KBM-7 (cell line): ENCODE measurements at regions not wholly inside any gene's neighbourhood (a gene's known extent, or its start where the extent isn't known, plus 50 kb on each side); places are given as distances from the start of the nearest gene placed in this dataset.
A peak's percentile ranks its signal among the peaks of the same experiment; 100 is the strongest.
"Not testable (repeated sequence)": the region's sequence is repeated elsewhere in the genome, so short reads cannot be mapped to it uniquely, and the experiment has no call there.

ENCODE experiments used
- DNase-seq: peaks from one replicate; pipeline ENCODE4 v3.0.0-alpha.2; 2015
- in situ Hi-C: fragments of 300-500 bp; cut with MboI; formaldehyde crosslinking; loops from 2 replicates; pipeline ENCODE4 v1.14.3; 2020; ENCODE audit warnings: low sequenced_read_pairs, low pct_unique_long_range_greater_than_20kb, mixed read lengths

GRCh38 chr3:66822186-66823008 lies 175.7 kb upstream of the KBTBD8 start:
- DNase-seq = peak; percentile 67

DNA sequence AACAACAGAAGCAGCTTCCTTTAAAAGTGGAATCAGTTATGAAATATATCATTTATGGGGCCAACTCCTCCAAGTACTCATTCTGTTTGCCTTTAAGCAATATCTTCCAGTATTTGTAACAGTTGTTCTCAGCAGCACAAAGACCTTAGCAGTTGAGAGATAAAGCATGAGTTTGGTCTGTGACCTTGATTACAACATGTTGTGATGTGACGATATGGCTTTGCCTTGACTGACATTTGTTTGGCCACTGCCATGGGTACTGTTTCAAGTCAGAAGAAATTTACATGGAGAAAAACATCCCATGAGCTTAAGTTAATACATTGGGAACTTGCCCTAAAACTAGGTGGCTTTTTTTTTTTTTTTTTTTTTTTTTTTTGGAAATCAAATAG lies 175.1 kb upstream of the KBTBD8 start:
- no peak for DNase-seq
- in situ Hi-C loops = loop anchor here (10.0 to 25.0 kb wide), 2 partner anchors 418 to 561 kb away; no protein-coding TSS in a partner anchor

More at GRCh38 chr3:66822186-66823008, 175.7 kb upstream of the KBTBD8 start:
- in situ Hi-C loops = loop anchor here (10.0 to 25.0 kb wide), 2 partner anchors 418 to 560 kb away; no protein-coding TSS in a partner anchor

DNA sequence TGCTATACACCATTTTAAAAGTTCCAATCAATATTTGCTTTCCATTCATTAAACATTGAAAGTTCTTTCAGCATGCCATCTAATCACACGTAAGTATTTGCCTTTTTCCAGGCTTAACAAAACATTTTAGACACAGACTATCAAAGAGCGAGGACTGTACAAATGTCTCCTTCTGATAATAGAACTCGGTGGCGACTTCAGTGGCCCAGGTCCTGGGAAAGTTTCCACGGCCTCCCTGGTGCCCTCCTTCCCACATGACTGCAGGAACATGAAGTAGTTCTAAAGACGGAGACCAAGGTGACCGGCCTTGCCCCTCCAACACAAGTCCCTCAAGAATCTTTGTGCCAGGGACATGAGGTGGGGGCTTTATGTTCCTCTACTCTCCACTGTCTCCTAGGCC lies 174.6 kb upstream of the KBTBD8 start:
- in situ Hi-C loops = loop anchor here (10.0 to 25.0 kb wide), 2 partner anchors 419 to 561 kb away; no protein-coding TSS in a partner anchor
- DNase-seq = no peak

- in situ Hi-C loops = loop anchor here (10.0 kb wide), 1 partner anchor 421 kb away; no protein-coding TSS in a partner anchor
- no peak for DNase-seq
Measured at GRCh38 chr3:66825375-66825774, 172.7 kb upstream of the KBTBD8 start.

DNA sequence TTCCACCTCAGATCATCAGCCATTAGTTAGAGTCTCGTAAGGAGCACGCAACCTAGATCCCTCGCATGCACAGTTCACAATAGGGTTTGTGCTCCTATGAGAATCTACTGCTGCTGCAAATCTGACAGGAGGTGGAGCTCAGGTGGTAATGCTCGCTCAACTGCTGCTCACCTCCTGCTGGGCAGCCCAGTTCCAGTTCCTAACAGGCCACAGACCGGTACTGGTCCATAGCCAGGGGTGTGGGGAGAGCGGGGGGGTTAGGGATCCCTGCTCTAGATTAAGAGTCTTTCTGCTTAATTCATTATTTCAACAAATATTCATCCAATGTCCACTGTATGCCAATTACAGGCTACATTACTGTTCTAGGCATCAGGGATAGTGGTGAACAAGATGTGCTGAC lies 170.4 kb upstream of the KBTBD8 start:
- DNase-seq = no peak
- in situ Hi-C loops = loop anchor here (10.0 kb wide), 1 partner anchor 423 kb away; no protein-coding TSS in a partner anchor

DNA sequence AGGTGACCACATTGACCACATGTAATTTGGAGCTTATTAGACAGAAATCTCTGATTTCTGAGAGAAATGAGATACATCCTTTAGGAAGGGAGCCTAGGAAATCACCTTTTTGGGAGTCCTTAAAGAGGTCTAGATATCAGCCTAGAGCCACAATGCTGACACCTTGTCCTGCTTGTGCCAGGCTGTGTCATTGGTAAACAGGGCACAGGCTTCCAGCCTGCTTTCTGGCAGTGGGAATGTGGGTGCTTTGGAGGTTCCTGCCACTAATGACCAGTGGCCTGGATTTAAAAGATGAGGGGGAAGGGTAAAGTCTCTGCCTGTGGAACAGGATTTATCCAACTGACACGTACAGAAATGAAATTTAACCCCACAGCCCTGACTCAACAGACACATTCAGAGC lies 169.8 kb upstream of the KBTBD8 start:
- in situ Hi-C loops = loop anchor here (10.0 kb wide), 1 partner anchor 424 kb away; no protein-coding TSS in a partner anchor
- no peak for DNase-seq

DNA sequence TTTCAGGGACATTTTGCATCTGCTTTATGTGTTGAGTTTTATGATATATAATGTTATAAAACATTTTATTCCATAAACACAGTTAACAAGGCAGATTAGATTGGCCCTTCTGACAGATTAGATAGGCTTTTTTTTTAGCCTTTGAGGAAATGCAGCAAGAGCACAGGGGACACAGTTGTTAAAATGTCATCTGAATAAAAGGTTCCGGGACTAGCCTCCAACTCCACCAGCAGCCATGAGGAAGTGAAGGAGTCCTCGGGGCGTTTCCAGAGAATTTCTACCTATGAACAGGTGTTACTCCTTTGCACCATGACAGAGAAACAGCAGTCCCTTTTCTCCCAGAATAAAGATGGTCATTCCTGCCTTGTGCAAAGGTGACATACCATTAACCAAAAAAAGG lies 167.8 kb upstream of the KBTBD8 start:
- DNase-seq = no peak
- in situ Hi-C loops = no loop called here

- in situ Hi-C loops = no loop called here
- no peak for DNase-seq
Measured at GRCh38 chr3:66831931-66832330, 166.2 kb upstream of the KBTBD8 start.

- no peak for DNase-seq
- in situ Hi-C loops = no loop called here
Measured at GRCh38 chr3:66836363-66837152, 161.5 kb upstream of the KBTBD8 start.

- DNase-seq = no peak
- in situ Hi-C loops = no loop called here
Measured at GRCh38 chr3:66838704-66839103, 159.4 kb upstream of the KBTBD8 start.

DNA sequence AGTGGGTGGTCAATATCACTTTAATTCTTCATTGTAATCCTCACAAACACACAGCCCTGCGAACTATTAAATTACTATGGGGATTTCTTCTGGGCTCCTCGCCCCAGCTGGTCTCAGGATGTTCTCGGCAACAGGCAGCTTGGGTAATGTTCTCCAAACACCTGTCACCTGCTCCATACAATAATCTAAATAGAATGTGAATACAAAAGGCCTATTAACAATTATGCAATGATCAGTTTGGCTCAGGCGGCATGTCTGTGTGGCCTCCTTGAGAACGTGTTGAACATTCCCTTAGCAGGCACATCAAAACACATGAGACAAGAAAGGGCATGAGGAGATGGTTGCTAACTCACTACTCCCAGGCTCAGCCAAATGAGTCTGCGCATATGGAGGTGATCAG lies 158.6 kb upstream of the KBTBD8 start:
- no peak for DNase-seq
- in situ Hi-C loops = no loop called here

GRCh38 chr3:66842761-66843464 lies 155.2 kb upstream of the KBTBD8 start:
- DNase-seq, in situ Hi-C loops: not testable (repeated sequence)

GRCh38 chr3:66851894-66852613 lies 146.1 kb upstream of the KBTBD8 start:
- in situ Hi-C loops = no loop called here
- DNase-seq = no peak

- no peak for DNase-seq
- in situ Hi-C loops = no loop called here
Measured at GRCh38 chr3:66854601-66855151, 143.4 kb upstream of the KBTBD8 start.

DNA sequence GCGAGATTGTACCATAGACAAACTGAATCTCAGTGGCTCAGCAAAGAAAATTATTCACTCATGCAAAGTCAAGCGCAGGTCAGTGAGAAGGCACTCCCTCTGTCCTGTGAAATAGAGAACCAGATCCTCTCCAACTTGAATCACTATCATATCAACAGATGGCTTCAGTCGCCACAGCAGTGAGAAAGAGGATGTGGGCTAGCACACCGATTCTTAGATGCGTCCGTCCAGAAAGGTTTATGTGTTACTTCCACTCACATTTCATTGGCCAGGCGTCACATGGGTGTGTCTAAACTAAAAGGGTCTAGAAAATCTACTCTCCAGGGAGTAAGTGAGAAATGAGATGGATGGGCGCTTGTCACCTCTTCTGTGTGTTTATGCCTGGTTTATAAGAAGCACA lies 141.6 kb upstream of the KBTBD8 start:
- in situ Hi-C loops = no loop called here
- peak; percentile 16 for DNase-seq

GRCh38 chr3:66858656-66859381 lies 139.3 kb upstream of the KBTBD8 start:
- in situ Hi-C loops = no loop called here
- DNase-seq = no peak

DNA sequence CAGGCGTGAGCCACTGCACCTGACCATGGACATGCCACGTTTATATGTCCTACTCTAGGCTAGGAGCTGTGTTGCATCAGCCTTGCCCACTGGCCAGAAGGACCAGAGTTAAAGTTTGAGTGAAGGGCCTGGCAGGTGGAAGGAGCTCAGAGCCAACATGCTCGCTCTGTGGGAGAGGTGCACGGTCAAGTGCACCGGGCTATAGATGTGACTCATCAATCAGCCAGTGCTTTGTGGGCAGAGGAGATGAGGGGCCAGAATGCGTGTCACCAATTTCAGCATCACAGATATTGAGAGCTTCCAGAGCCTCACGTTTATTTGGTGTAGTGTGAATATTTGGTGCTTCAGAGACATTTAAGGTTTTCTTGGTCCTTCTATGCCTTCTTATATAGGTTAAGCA lies 137.3 kb upstream of the KBTBD8 start:
- no peak for DNase-seq
- in situ Hi-C loops = no loop called here
